ENCODE measurements at regions not wholly inside any gene's neighbourhood (a gene's known extent, or its start where the extent isn't known, plus 50 kb on each side); places are given as distances from the start of the nearest gene placed in this dataset.

GRCh38 chr16:74183601-74184360 is 112.8 kb upstream of the PSMD7 start:
- TF ChIP-seq EZH2 (IDR thresholded peaks at IDR 0.05; ENCODE audit: low read length, unreplicated experiment) = no peak
- TF ChIP-seq CTCF (conservative IDR thresholded peaks at IDR 0.05; ENCODE audit: low read depth, low read length) = no peak

Measured in PC-3 (cell line).